ENCODE measurements at regions not wholly inside any gene's neighbourhood (a gene's known extent, or its start where the extent isn't known, plus 50 kb on each side); places are given as distances from the start of the nearest gene placed in this dataset.
"Not testable (repeated sequence)": the region's sequence is repeated elsewhere in the genome, so short reads cannot be mapped to it uniquely, and the experiment has no call there.

DNA sequence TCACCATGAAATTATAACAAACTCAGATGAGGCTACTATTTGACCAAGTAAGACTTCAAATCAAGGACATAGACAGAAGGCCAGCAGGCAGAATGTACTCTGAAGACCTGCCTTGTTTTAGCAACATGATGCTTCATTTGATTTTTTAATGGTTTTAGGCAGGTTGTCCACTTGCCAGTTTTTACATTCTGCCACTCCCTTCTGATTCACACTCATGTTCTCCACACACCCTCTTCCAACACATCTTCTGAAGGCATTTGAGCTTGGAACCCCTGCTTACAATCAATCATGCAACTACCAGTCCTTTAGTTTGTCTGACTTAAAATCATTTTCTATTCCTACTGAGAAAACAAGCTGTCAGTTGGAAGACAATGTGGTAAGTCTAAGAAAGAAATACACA, 114.9 kb upstream of the SMIM31 start:
- no peaks in the 10 kb centered on the region for H3K36me3 ChIP-seq
- H3K9me3 ChIP-seq, result no peaks in the 10 kb centered on the region
- no peaks in the 10 kb centered on the region for H3K27me3 ChIP-seq (replicated peaks; ENCODE audit: insufficient read depth)
- no peak for TF ChIP-seq CTCF (IDR thresholded peaks at IDR 0.05)
- ATAC-seq (ENCODE audit: insufficient number of reproducible peaks, low FRiP score, low read depth), result no peak
- H3K27ac ChIP-seq, result no peak overlapping the region
- no peaks in the 10 kb centered on the region for H3K4me1 ChIP-seq (ENCODE audit: control insufficient read depth in 1 of 2, low read depth in 2 of 2)
- no peak overlapping the region for H3K4me3 ChIP-seq
- no peak for DNase-seq (ENCODE audit: low spot score)

DNA sequence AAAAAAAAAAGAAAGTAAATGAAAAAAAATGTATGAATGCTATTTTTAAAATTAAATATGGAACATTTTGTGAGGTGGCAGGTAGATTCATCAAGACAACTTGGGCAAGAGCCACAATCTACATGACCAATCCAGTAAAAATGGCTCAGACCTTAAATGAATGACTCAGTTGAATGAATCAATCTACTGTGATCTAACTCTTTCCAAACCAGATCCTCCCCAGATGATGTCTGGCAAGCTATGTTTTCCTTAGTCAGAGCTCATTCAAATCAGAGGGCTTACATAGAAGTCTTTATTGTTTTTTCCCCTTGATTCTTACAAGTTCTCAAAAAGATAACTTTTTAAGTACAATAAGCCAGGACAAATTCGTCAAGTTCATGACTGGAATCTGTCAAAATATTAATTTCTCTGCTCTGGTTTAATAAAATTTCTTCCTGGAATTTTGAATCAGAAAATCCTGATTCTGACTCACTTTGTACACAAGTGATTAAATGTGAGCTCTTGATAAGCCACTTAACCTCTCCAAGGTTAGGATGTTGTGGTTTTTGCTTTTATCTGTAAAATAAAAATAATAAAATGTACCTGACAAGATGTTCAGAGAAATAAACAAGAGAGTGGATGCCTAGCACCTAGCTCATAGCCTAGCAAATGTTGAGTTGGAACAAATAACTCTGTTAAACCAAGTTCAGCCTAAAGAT, 105.6 kb upstream of the SMIM31 start:
- no peaks in the 10 kb centered on the region for H3K36me3 ChIP-seq
- H3K9me3 ChIP-seq, result no peaks in the 10 kb centered on the region
- H3K4me1 ChIP-seq (ENCODE audit: control insufficient read depth in 1 of 2, low read depth in 2 of 2), result no peaks in the 10 kb centered on the region
- no peak overlapping the region for H3K27ac ChIP-seq
- TF ChIP-seq CTCF (IDR thresholded peaks at IDR 0.05), result no peak
- no peaks in the 10 kb centered on the region for H3K27me3 ChIP-seq (replicated peaks; ENCODE audit: insufficient read depth)
- no peak for ATAC-seq (ENCODE audit: insufficient number of reproducible peaks, low FRiP score, low read depth)
- no peak for DNase-seq (ENCODE audit: low spot score)
- no peak overlapping the region for H3K4me3 ChIP-seq

DNA sequence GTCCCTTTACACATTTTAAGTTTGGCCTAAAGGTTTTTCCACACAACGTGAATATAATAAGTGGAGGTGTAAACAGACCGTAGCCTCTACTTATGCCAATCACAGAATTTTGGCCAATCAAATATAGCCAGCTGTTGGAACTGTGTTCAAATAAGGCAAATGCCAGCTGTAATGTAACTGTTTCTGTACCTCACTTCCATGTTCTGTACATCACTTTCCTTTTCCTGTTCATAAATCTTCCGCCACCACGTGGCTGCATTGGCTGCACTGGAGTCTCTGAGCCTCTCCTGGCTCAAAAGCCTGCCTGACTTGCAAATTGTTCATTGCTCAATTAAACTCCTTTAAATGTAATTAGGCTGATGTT, 105.1 kb upstream of the SMIM31 start:
- Histone ChIP-seq H3K36me3 (no peaks in the 10 kb centered on the region), H3K4me1 (ENCODE audit: control insufficient read depth in 1 of 2, low read depth in 2 of 2) (no peaks in the 10 kb centered on the region), H3K27me3 (replicated peaks; ENCODE audit: insufficient read depth) (no peaks in the 10 kb centered on the region), H3K9me3 (no peaks in the 10 kb centered on the region), H3K27ac (no peak overlapping the region), H3K4me3 (no peak overlapping the region)
- ATAC-seq (ENCODE audit: insufficient number of reproducible peaks, low FRiP score, low read depth), result no peak
- no peak for DNase-seq (ENCODE audit: low spot score)
- TF ChIP-seq CTCF (IDR thresholded peaks at IDR 0.05), result no peak

DNA sequence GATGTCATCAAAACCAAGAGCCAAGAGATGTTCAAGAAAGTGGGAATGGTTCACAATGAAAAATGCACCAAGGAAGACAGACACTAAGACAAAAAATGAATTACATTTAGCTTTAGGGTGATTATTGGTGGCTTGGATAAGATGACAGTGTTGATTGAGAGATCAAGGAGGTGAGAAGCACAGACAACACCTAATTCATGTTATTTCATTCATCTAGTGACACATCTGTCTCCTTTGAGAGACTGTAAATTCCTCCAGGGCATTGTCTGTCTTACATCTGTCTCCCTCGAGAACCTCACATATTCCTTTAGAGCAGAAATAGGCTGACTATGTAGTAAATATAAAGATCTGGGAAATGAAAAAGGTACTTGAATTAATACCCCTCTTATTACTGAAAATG, 94.2 kb upstream of the SMIM31 start:
- TF ChIP-seq CTCF (IDR thresholded peaks at IDR 0.05), result no peak
- DNase-seq (ENCODE audit: low spot score) (no peak), ATAC-seq (ENCODE audit: insufficient number of reproducible peaks, low FRiP score, low read depth) (no peak)
- H3K4me3 ChIP-seq, result no peak overlapping the region
- H3K36me3 ChIP-seq, result no peaks in the 10 kb centered on the region
- no peak overlapping the region for H3K27ac ChIP-seq
- no peaks in the 10 kb centered on the region for H3K9me3 ChIP-seq
- no peaks in the 10 kb centered on the region for H3K4me1 ChIP-seq (ENCODE audit: control insufficient read depth in 1 of 2, low read depth in 2 of 2)
- no peaks in the 10 kb centered on the region for H3K27me3 ChIP-seq (replicated peaks; ENCODE audit: insufficient read depth)

DNA sequence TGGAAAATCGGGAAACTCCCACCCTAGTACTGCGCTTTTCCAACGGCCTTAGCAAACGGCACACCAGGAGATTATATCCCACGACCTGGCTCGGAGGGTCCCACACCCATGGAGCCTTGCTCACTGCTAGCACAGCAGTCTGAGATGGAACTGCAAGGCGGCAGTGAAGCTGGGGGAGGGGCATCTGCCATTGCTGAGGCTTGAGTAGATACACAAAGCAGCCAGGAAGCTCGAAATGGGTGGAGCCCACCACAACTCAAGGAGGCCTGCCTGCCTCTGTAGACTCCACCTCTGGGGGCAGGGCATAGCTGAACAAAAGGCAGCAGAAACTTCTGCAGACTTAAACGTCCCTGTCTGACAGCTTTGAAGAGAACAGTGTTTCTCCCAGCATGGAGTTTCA, 77.8 kb upstream of the SMIM31 start:
- not testable (repeated sequence) for H3K27ac ChIP-seq; H3K9me3 ChIP-seq; DNase-seq (ENCODE audit: low spot score); H3K27me3 ChIP-seq (replicated peaks; ENCODE audit: insufficient read depth); H3K4me3 ChIP-seq; ATAC-seq (ENCODE audit: insufficient number of reproducible peaks, low FRiP score, low read depth); H3K36me3 ChIP-seq; H3K4me1 ChIP-seq (ENCODE audit: control insufficient read depth in 1 of 2, low read depth in 2 of 2)

DNA sequence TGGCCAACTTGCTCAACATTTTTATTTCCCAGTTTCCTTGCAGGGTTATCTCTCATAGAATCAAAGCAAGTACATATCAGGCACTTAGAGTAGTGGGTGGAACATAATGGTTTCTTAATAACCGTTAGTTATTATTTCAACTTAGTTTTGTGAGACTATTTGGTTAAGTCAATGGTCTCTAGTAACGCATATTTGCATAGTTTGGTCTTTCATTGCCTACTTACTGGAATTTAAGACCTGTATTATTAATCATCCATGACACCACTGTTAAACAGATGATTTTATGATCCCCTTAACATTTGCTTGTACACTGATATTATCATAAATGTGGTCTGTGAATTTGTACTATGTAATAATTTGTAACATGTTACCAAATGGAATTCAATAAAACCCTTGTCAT, 70.9 kb upstream of the SMIM31 start:
- Histone ChIP-seq H3K4me1 (ENCODE audit: control insufficient read depth in 1 of 2, low read depth in 2 of 2) (no peaks in the 10 kb centered on the region), H3K36me3 (no peaks in the 10 kb centered on the region), H3K27ac (no peak overlapping the region), H3K9me3 (no peaks in the 10 kb centered on the region), H3K4me3 (no peak overlapping the region), H3K27me3 (replicated peaks; ENCODE audit: insufficient read depth) (no peaks in the 10 kb centered on the region)
- DNase-seq (ENCODE audit: low spot score) (no peak), ATAC-seq (ENCODE audit: insufficient number of reproducible peaks, low FRiP score, low read depth) (no peak)
- no peak for TF ChIP-seq CTCF (IDR thresholded peaks at IDR 0.05)
